ENCODE measurements at regions not wholly inside any gene's neighbourhood (a gene's known extent, or its start where the extent isn't known, plus 50 kb on each side); places are given as distances from the start of the nearest gene placed in this dataset.

GRCh38 chr6:118758946-118759345 lies 107.6 kb upstream of the CEP85L start:
- TF ChIP-seq CTCF (IDR thresholded peaks at IDR 0.05; ENCODE audit: insufficient read depth, low read length) (no peak), POLR2AphosphoS5 (IDR thresholded peaks at IDR 0.05; ENCODE audit: low read depth) (no peak), REST (IDR thresholded peaks at IDR 0.05; ENCODE audit: insufficient replicate concordance, low read depth) (no peak)

Measured in HL-60 (cell line).